ENCODE measurements at regions not wholly inside any gene's neighbourhood (a gene's known extent, or its start where the extent isn't known, plus 50 kb on each side); places are given as distances from the start of the nearest gene placed in this dataset.
"Not testable (repeated sequence)": the region's sequence is repeated elsewhere in the genome, so short reads cannot be mapped to it uniquely, and the experiment has no call there.

GRCh38 chr15:20232457-20232856 is 309.1 kb downstream of the GOLGA6L6 start:
- H3K4me3 ChIP-seq (ENCODE audit: low read depth, low read length); DNase-seq (ENCODE audit: low read depth); H3K36me3 ChIP-seq (ENCODE audit: control insufficient read depth, insufficient read depth, low read length); H3K27me3 ChIP-seq (ENCODE audit: control insufficient read depth, insufficient read depth, low read length): not testable (repeated sequence)

- H3K36me3 ChIP-seq (ENCODE audit: control insufficient read depth, insufficient read depth, low read length); H3K4me3 ChIP-seq (ENCODE audit: low read depth, low read length); H3K27me3 ChIP-seq (ENCODE audit: control insufficient read depth, insufficient read depth, low read length); DNase-seq (ENCODE audit: low read depth): not testable (repeated sequence)
These were observed 310.9 kb downstream of the GOLGA6L6 start for GRCh38 chr15:20230656-20231055.

DNA sequence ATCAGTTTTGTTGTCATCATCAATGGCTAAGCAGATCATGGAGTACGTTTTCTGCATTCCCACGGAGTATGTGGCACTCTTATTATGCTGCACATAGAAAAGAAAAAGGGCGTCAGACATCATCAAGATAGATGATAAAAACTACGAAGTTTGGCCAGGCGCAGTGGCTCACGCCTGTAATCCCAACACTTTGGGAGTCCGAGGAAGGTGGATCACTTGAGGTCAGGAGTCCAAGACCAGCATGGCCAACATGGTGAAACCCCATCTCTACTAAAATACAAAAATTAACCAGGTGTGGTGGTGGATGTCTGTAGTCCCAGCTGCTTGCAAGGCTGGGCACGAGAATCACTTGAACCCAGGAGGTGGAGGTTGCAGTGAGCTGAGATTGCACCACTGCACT is 312.8 kb downstream of the GOLGA6L6 start:
- H3K4me3 ChIP-seq (ENCODE audit: low read depth, low read length); DNase-seq (ENCODE audit: low read depth); H3K27me3 ChIP-seq (ENCODE audit: control insufficient read depth, insufficient read depth, low read length); H3K36me3 ChIP-seq (ENCODE audit: control insufficient read depth, insufficient read depth, low read length): not testable (repeated sequence)

DNA sequence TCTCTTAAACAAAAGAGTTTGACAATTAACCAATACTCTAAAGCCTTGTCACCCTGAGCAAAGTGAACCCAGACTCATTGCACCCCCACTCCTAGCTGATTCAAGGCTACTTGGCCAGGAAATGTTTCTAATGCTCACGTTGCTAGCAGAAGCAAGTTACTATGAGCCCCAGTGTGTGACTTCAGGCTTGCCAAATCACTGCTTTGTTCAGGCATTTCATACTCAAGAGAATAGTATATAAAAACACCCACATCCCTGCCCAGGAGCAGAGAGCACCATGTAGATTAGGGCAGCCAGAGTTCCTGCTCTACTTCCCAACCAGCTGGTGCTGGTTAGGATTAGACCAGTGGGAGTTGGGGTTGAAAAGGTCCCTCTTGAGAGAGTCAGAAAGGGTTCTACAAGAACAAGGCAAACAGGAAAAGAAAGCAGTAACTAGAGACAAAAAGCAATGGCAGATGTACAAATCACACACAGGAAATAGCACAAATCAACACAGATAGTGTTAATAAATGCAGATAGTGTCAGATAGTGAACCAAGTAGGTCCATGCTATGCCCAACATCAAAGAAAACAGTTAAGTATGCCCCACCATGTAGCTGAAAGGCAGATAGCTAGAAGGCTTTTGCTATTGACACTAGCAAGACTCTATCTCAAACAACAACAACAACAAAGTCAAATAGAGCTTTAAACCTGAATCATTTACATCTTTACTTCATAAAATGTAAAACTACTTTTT is 314.3 kb downstream of the GOLGA6L6 start:
- not testable (repeated sequence) for H3K27me3 ChIP-seq (ENCODE audit: control insufficient read depth, insufficient read depth, low read length); H3K4me3 ChIP-seq (ENCODE audit: low read depth, low read length); H3K36me3 ChIP-seq (ENCODE audit: control insufficient read depth, insufficient read depth, low read length); DNase-seq (ENCODE audit: low read depth)

DNA sequence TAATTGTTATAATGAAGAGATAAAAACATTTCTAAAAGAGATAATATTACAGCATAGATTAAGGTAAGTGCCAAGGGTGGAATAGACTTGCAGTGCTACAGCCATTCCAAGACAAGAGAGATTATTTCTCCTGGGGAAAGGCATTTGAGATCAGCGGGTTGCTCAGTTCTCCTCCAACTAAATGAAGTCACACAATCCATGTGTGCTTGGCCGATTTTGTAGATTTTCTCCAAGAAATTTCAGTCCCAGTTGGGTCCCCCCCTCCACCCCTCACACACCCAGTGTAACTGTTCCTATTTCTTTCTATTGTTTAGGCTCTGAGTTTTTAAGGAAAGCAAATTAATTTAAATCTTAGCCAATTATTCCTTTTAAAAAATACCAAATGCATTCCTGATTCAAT is 315.1 kb downstream of the GOLGA6L6 start:
- not testable (repeated sequence) for H3K36me3 ChIP-seq (ENCODE audit: control insufficient read depth, insufficient read depth, low read length); DNase-seq (ENCODE audit: low read depth); H3K27me3 ChIP-seq (ENCODE audit: control insufficient read depth, insufficient read depth, low read length)

GRCh38 chr15:20221063-20221462 is 320.5 kb downstream of the GOLGA6L6 start:
- not testable (repeated sequence) for H3K27me3 ChIP-seq (ENCODE audit: control insufficient read depth, insufficient read depth, low read length); H3K4me3 ChIP-seq (ENCODE audit: low read depth, low read length); DNase-seq (ENCODE audit: low read depth)

More for the DNA sequence above, 315.1 kb downstream of the GOLGA6L6 start:
- H3K4me3 ChIP-seq (ENCODE audit: low read depth, low read length): not testable (repeated sequence)

GRCh38 chr15:20219171-20219570 is 322.4 kb downstream of the GOLGA6L6 start:
- not testable (repeated sequence) for DNase-seq (ENCODE audit: low read depth); H3K4me3 ChIP-seq (ENCODE audit: low read depth, low read length); H3K36me3 ChIP-seq (ENCODE audit: control insufficient read depth, insufficient read depth, low read length); H3K27me3 ChIP-seq (ENCODE audit: control insufficient read depth, insufficient read depth, low read length)

More at GRCh38 chr15:20221063-20221462, 320.5 kb downstream of the GOLGA6L6 start:
- not testable (repeated sequence) for H3K36me3 ChIP-seq (ENCODE audit: control insufficient read depth, insufficient read depth, low read length)

DNA sequence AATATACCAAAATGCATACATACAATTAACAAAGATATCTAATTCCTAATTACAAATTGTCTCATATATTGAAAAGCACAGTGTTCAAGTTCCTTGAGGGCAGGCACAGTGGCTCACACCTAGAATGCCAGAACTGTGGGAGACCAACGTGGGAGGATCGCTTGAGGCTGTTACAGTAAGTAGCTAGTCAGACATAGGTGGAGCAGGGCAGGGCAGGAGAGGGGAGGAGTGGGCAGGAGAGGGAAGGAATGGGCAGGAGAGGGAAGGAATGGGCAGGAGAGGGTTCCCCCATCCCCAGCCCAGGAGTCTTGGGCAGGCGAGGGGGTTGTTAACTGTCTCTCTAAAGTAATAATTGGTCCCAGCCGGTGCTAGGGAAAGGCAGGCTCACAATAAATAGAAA is 325.9 kb downstream of the GOLGA6L6 start:
- H3K36me3 ChIP-seq (ENCODE audit: control insufficient read depth, insufficient read depth, low read length); H3K27me3 ChIP-seq (ENCODE audit: control insufficient read depth, insufficient read depth, low read length); DNase-seq (ENCODE audit: low read depth); H3K4me3 ChIP-seq (ENCODE audit: low read depth, low read length): not testable (repeated sequence)

- not testable (repeated sequence) for H3K4me3 ChIP-seq (ENCODE audit: low read depth, low read length); H3K36me3 ChIP-seq (ENCODE audit: control insufficient read depth, insufficient read depth, low read length); H3K27me3 ChIP-seq (ENCODE audit: control insufficient read depth, insufficient read depth, low read length); DNase-seq (ENCODE audit: low read depth)
These were observed 327.5 kb downstream of the GOLGA6L6 start for GRCh38 chr15:20214101-20214500.

DNA sequence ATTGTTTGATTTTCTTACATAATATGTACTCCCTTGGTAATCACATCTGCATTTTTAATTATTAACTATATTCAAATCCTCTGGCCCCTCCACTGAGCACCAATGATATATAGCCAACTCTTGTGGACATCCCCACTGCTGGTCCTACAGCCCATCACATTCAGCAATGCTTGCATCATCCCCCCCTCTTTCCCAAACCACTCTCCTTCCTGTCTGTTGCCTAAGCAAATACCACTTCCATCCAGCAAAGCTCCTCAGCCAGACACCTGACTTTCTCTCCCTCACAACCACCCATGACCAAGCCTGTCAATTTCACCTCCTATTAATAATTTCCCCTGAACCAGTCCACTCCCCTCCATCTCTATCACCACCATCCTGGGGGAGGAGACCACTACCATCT is 330.1 kb downstream of the GOLGA6L6 start:
- H3K36me3 ChIP-seq (ENCODE audit: control insufficient read depth, insufficient read depth, low read length); DNase-seq (ENCODE audit: low read depth); H3K4me3 ChIP-seq (ENCODE audit: low read depth, low read length); H3K27me3 ChIP-seq (ENCODE audit: control insufficient read depth, insufficient read depth, low read length): not testable (repeated sequence)

GRCh38 chr15:20209973-20210372 is 331.6 kb downstream of the GOLGA6L6 start:
- not testable (repeated sequence) for H3K4me3 ChIP-seq (ENCODE audit: low read depth, low read length); H3K27me3 ChIP-seq (ENCODE audit: control insufficient read depth, insufficient read depth, low read length); H3K36me3 ChIP-seq (ENCODE audit: control insufficient read depth, insufficient read depth, low read length); DNase-seq (ENCODE audit: low read depth)

DNA sequence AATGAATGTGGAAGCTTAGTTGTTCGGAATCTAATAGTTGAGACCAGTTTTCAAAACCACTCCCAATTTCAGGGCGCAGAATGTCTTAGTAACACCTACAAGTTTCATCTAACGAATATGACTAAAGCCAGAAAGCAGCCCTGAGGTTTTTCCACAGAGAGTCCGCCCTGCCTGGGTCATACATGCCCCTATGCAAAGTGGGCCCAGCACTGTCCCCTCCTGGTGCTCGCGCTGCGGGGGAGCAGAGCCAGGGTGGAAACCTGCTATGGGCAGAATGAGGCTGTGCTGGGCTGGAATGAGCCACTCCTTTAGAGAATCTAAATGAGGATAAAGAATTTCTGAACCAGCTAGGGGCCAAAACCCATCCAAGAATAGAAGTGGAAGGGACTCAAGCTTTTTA is 334.0 kb downstream of the GOLGA6L6 start:
- DNase-seq (ENCODE audit: low read depth); H3K27me3 ChIP-seq (ENCODE audit: control insufficient read depth, insufficient read depth, low read length); H3K36me3 ChIP-seq (ENCODE audit: control insufficient read depth, insufficient read depth, low read length); H3K4me3 ChIP-seq (ENCODE audit: low read depth, low read length): not testable (repeated sequence)

DNA sequence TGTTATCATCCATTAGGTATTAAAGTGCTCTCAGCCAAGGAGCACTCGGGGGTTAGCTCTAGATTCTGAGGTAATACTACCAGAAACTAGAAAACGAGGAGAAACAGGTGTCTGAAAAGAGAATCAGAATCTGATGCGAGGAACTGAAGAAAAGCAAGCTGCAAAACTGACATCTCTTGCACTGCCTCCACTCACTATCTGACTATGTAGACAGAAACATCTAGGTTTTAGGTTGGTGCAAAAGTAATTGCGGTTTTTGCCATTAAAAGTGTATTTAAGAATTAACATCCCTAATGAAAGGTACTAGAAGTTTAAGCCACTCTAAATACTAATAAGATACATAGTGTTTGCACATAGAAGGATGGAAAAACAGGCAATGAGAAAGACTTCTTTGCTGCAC is 334.4 kb downstream of the GOLGA6L6 start:
- not testable (repeated sequence) for DNase-seq (ENCODE audit: low read depth); H3K27me3 ChIP-seq (ENCODE audit: control insufficient read depth, insufficient read depth, low read length); H3K4me3 ChIP-seq (ENCODE audit: low read depth, low read length); H3K36me3 ChIP-seq (ENCODE audit: control insufficient read depth, insufficient read depth, low read length)

- H3K27me3 ChIP-seq (ENCODE audit: control insufficient read depth, insufficient read depth, low read length); DNase-seq (ENCODE audit: low read depth); H3K4me3 ChIP-seq (ENCODE audit: low read depth, low read length); H3K36me3 ChIP-seq (ENCODE audit: control insufficient read depth, insufficient read depth, low read length): not testable (repeated sequence)
These were observed 337.3 kb downstream of the GOLGA6L6 start for GRCh38 chr15:20204177-20204866.

DNA sequence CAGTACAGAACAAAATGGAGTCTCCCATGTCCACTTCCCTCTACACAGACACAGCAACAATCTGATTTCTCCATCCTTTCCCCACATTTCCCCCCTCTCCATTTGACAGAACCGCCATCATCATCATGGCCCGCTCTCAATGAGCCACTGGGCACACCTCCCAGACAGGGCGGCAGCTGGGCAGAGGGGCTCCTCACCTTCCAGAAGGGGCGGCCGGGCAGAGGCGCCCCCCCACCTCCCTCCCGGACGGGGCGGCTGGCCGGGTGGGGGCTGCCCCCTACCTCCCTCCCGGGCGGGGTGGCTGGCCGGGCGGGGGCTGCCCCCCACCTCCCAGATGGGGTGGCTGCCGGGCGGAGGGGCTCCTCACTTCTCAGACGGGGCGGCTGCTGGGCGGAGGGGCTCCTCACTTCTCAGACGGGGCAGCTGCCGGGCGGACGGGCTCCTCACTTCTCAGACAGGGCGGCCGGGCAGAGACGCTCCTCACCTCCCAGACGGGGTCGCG is 337.9 kb downstream of the GOLGA6L6 start:
- H3K27me3 ChIP-seq (ENCODE audit: control insufficient read depth, insufficient read depth, low read length); H3K4me3 ChIP-seq (ENCODE audit: low read depth, low read length); DNase-seq (ENCODE audit: low read depth); H3K36me3 ChIP-seq (ENCODE audit: control insufficient read depth, insufficient read depth, low read length): not testable (repeated sequence)
